Neural cell (in vitro differentiated cells): ENCODE measurements at regions not wholly inside any gene's neighbourhood (a gene's known extent, or its start where the extent isn't known, plus 50 kb on each side); places are given as distances from the start of the nearest gene placed in this dataset.

Experiments used
- CTCF ChIP-seq: fragments of 450-650 bp; IDR thresholded peaks from 2 replicates; pipeline ENCODE4 v1.5.1; 2014; ENCODE audit warnings: antibody characterized with exemption, mild to moderate bottlenecking, moderate library complexity; ENCODE audit not compliant: poor library complexity, severe bottlenecking
- EP300 ChIP-seq: fragments of 450-650 bp; conservative IDR thresholded peaks from 2 replicates; pipeline ENCODE4 v1.6.1; 2014; ENCODE audit warnings: antibody characterized with exemption, mild to moderate bottlenecking, moderate library complexity; ENCODE audit not compliant: poor library complexity, severe bottlenecking
- EZH2 ChIP-seq: fragments of 200-600, 300-800 bp; shearing (Covaris generic), sonication (generic); IDR thresholded peaks from 2 replicates; pipeline ENCODE4 v1.6.1; 2014; ENCODE audit warnings: antibody characterized with exemption, low read length, borderline replicate concordance, mild to moderate bottlenecking; ENCODE audit not compliant: insufficient read depth, poor library complexity, severe bottlenecking
- POLR2AphosphoS5 ChIP-seq: IDR thresholded peaks from 2 replicates; pipeline ENCODE4 v1.6.1; 2012
- RAD21 ChIP-seq: fragments of 450-650 bp; conservative IDR thresholded peaks from 2 replicates; pipeline ENCODE4 v1.6.1; 2014; ENCODE audit warnings: antibody characterized with exemption, mild to moderate bottlenecking, moderate library complexity
- REST ChIP-seq: IDR thresholded peaks from 2 replicates; pipeline ENCODE4 v1.6.1; 2012; ENCODE audit warnings: borderline replicate concordance
- SMC3 ChIP-seq: fragments of 450-650 bp; conservative IDR thresholded peaks from 2 replicates; pipeline ENCODE4 v1.6.1; 2014; ENCODE audit warnings: antibody characterized with exemption, mild to moderate bottlenecking, moderate library complexity; ENCODE audit not compliant: poor library complexity

- TF ChIP-seq CTCF (no peak), POLR2AphosphoS5 (no peak), EZH2 (no peak), EP300 (no peak), RAD21 (no peak), REST (no peak), SMC3 (no peak)
These were observed 1007.7 kb downstream of the DSC3 start for GRCh38 chr18:30034818-30035217.
